Suppressor macrophage treated with lipopolysaccharide for 4 hours (primary cell): ENCODE measurements at regions not wholly inside any gene's neighbourhood (a gene's known extent, or its start where the extent isn't known, plus 50 kb on each side); places are given as distances from the start of the nearest gene placed in this dataset.
A peak's percentile ranks its signal among the peaks of the same experiment; 100 is the strongest.

Experiments
- DNase-seq: peaks from one replicate; pipeline ENCODE4 v3.0.0-alpha.2; 2020

GRCh38 chr13:76398425-76398824 lies 487.8 kb downstream of the KCTD12 start:
- no peak for DNase-seq

GRCh38 chr13:76397413-76397812 lies 488.8 kb downstream of the KCTD12 start:
- DNase-seq, result no peak

GRCh38 chr13:76389321-76389720 lies 496.9 kb downstream of the KCTD12 start:
- no peak for DNase-seq

GRCh38 chr13:76387566-76387965 lies 498.6 kb downstream of the KCTD12 start:
- peak; percentile 10 for DNase-seq

GRCh38 chr13:76386321-76386720 lies 499.9 kb downstream of the KCTD12 start:
- DNase-seq, result no peak

- no peak for DNase-seq
Measured at GRCh38 chr13:76385586-76385985, 500.6 kb downstream of the KCTD12 start.

- no peak for DNase-seq
Measured at GRCh38 chr13:76383676-76384461, 502.3 kb downstream of the KCTD12 start.

- no peak for DNase-seq
Measured at GRCh38 chr13:76380446-76381065, 505.6 kb downstream of the KCTD12 start.

- DNase-seq, result no peak
Measured at GRCh38 chr13:76379341-76380105, 506.7 kb downstream of the KCTD12 start.

GRCh38 chr13:76378767-76379166 lies 507.4 kb downstream of the KCTD12 start:
- DNase-seq, result peak; percentile 4

GRCh38 chr13:76363682-76364289 lies 522.4 kb downstream of the KCTD12 start:
- no peak for DNase-seq

GRCh38 chr13:76361868-76362267 lies 524.3 kb downstream of the KCTD12 start:
- DNase-seq, result no peak

- DNase-seq, result no peak
Measured at GRCh38 chr13:76351541-76352229, 534.5 kb downstream of the KCTD12 start.

- DNase-seq, result no peak
Measured at GRCh38 chr13:76350399-76350798, 535.8 kb downstream of the KCTD12 start.

GRCh38 chr13:76349700-76350099 lies 536.5 kb downstream of the KCTD12 start:
- DNase-seq, result no peak

- peak; percentile 5 for DNase-seq
Measured at GRCh38 chr13:76339649-76340048, 546.6 kb downstream of the KCTD12 start.

GRCh38 chr13:76338003-76338402 lies 548.2 kb downstream of the KCTD12 start:
- no peak for DNase-seq

GRCh38 chr13:76336889-76337844 lies 549.0 kb downstream of the KCTD12 start:
- no peak for DNase-seq

- no peak for DNase-seq
Measured at GRCh38 chr13:76335463-76335862, 550.7 kb downstream of the KCTD12 start.

GRCh38 chr13:76331943-76332712 lies 554.1 kb downstream of the KCTD12 start:
- DNase-seq, result no peak

GRCh38 chr13:76330761-76331160 lies 555.4 kb downstream of the KCTD12 start:
- DNase-seq, result no peak
